Hepatocyte (in vitro differentiated cells): ENCODE measurements at regions not wholly inside any gene's neighbourhood (a gene's known extent, or its start where the extent isn't known, plus 50 kb on each side); places are given as distances from the start of the nearest gene placed in this dataset.

Experiments used
- DNase-seq: peaks from one replicate; pipeline ENCODE4 v3.0.0-alpha.2; 2016; ENCODE audit warnings: low spot score
- H2AFZ ChIP-seq: fragments of 200-600 bp; sonication (generic); 2 replicates; pipeline ENCODE4 v1.6.0; 2016; ENCODE audit warnings: antibody characterized with exemption, mild to moderate bottlenecking
- H3K27ac ChIP-seq: fragments of 200-600 bp; sonication (generic); 2 replicates; pipeline ENCODE4 v1.5.1; 2016; ENCODE audit warnings: mild to moderate bottlenecking
- H3K27me3 ChIP-seq: fragments of 200-600 bp; sonication (generic); 2 replicates; pipeline ENCODE4 v1.6.1; 2016
- H3K36me3 ChIP-seq: fragments of 200-600 bp; sonication (generic); replicated peaks from 2 replicates; pipeline ENCODE4 v1.5.1; 2016; ENCODE audit warnings: low read depth; ENCODE audit not compliant: insufficient read depth
- H3K4me1 ChIP-seq: fragments of 200-600 bp; sonication (generic); 2 replicates; pipeline ENCODE4 v1.5.1; 2016; ENCODE audit warnings: mild to moderate bottlenecking, moderate library complexity; ENCODE audit not compliant: insufficient read depth
- H3K4me2 ChIP-seq: fragments of 200-600 bp; sonication (generic); 2 replicates; pipeline ENCODE4 v1.6.0; 2016
- H3K4me3 ChIP-seq: fragments of 200-600 bp; sonication (generic); 2 replicates; pipeline ENCODE4 v1.5.1; 2016; ENCODE audit warnings: mild to moderate bottlenecking
- H3K79me2 ChIP-seq: fragments of 200-600 bp; sonication (generic); 2 replicates; pipeline ENCODE4 v1.6.0; 2017; ENCODE audit warnings: mild to moderate bottlenecking
- H3K9me2 ChIP-seq: fragments of 200-600 bp; sonication (generic); replicated peaks from 2 replicates; pipeline ENCODE4 v1.6.0; 2017; ENCODE audit warnings: mild to moderate bottlenecking; ENCODE audit not compliant: insufficient read depth
- H3K9me3 ChIP-seq: fragments of 200-600 bp; sonication (generic); 2 replicates; pipeline ENCODE4 v1.5.1; 2016; ENCODE audit warnings: low read depth, mild to moderate bottlenecking
- H4K20me1 ChIP-seq: fragments of 200-600 bp; sonication (generic); 2 replicates; pipeline ENCODE4 v1.6.0; 2016; ENCODE audit warnings: mild to moderate bottlenecking; ENCODE audit not compliant: insufficient read depth, poor library complexity, severe bottlenecking
- CTCF ChIP-seq: fragments of 200-600 bp; sonication (generic); IDR thresholded peaks from 2 replicates; pipeline ENCODE4 v1.5.1; 2016; ENCODE audit warnings: antibody characterized with exemption, mild to moderate bottlenecking; ENCODE audit not compliant: poor library complexity
- EZH2 ChIP-seq: fragments of 200-600 bp; sonication (generic); IDR thresholded peaks from 2 replicates; pipeline ENCODE4 v1.6.1; 2016; ENCODE audit warnings: antibody characterized with exemption, mild to moderate bottlenecking, borderline replicate concordance
- EZH2phosphoT487 ChIP-seq: fragments of 200-600 bp; sonication (generic); IDR thresholded peaks from one replicate; pipeline ENCODE4 v1.6.1; 2018; ENCODE audit warnings: antibody characterized with exemption, mild to moderate bottlenecking, low read depth, moderate library complexity; ENCODE audit not compliant: unreplicated experiment, severe bottlenecking
- WGBS: methylation state at CpG from one replicate; pipeline ENCODE4 v1.1.6; 2016; ENCODE audit warnings: low lambda C conversion rate; ENCODE audit errors: missing lambda C conversion rate; 5-methylcytosine and 5-hydroxymethylcytosine counted together

DNA sequence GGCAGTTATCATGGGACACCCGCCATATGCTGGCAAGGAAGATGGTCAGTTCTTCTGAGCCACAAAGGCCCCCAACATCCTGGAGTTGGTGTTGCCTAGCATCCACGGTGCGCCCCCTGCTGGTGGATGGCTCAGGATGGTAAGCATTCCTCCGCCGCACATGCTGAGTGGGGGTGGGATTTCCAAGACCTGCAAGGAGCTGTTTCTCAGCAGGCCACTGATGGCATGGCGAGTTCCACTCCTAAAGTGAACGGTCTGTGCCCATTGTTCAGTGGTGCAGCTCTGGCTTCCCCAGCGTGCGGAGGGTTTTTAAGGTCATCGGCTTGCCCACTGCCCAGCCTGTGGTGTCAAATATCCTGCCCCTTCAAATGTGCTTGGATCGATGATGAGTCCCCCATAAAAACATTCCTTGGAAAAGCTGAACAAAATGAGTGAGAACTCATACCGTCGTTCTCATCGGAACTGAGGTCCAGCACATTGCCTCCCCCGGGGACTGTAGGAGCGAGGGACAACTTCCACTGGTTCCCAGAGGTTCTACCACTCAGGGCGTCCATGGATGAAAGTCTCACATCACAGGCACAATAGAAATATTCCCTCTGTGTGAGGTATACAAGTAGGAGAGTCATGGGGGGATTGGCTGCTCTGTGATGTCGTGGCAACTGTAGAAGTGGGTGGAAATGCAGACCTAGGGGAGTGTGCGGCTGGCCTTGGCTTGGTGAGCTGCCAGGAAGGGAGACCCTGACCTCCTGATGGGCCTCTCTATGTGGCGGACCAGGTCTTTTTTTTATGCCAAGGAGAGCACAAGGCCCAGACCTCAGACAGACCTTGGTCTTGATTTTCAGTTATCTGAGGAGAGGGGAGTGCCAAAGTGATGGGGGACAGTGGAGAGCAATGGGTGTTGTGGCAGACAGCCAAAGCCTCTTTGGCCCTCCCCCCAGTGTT, 102.0 kb downstream of the SNRPN start:
- no peaks in the 10 kb centered on the region for H3K36me3 ChIP-seq

DNA sequence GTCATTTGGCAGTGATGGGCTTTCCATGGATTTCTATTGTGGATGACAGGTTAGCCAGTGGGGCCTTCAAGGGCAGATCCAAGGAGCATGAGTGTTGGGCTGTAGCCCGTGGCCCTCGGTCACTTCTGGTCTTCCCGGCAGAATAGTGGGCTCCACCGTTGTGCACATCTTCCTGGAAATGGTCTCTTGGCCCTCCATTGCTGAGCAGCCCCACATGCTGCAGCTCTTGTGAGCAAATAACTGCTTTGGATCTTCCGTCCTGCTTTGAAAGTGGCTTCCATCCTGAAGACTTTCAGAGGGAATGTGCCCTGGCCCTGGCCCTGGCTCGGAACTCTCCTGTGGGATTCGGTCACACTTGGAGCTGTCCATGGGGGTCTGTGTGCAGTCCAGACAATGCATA, 102.8 kb downstream of the SNRPN start:
- WGBS = over 99% methylated on average over 7 of the region's 7 CpGs
- no peak overlapping the region for H3K4me2 ChIP-seq
- peaks cover 57% of the 10 kb centered on the region for H3K9me3 ChIP-seq
- no peaks in the 10 kb centered on the region for H3K27me3 ChIP-seq
- H2AFZ ChIP-seq = no peak overlapping the region
- no peaks in the 10 kb centered on the region for H3K36me3 ChIP-seq
- H3K4me3 ChIP-seq = no peak overlapping the region
- no peak overlapping the region for H3K27ac ChIP-seq
- no peaks in the 10 kb centered on the region for H3K9me2 ChIP-seq
- DNase-seq = no peak
- no peak for TF ChIP-seq CTCF
- TF ChIP-seq EZH2phosphoT487 = no peak
- no peak for TF ChIP-seq EZH2
- no peaks in the 10 kb centered on the region for H3K79me2 ChIP-seq
- no peaks in the 10 kb centered on the region for H3K4me1 ChIP-seq
- H4K20me1 ChIP-seq = no peaks in the 10 kb centered on the region

More for the DNA sequence above, 102.0 kb downstream of the SNRPN start:
- Histone ChIP-seq H3K4me1 (no peaks in the 10 kb centered on the region), H3K9me2 (no peaks in the 10 kb centered on the region), H3K27me3 (no peaks in the 10 kb centered on the region), H2AFZ (no peak overlapping the region), H3K9me3 (peaks cover 59% of the 10 kb centered on the region), H3K4me2 (no peak overlapping the region), H3K27ac (no peak overlapping the region), H3K79me2 (no peaks in the 10 kb centered on the region), H4K20me1 (no peaks in the 10 kb centered on the region), H3K4me3 (no peak overlapping the region)
- no peak for DNase-seq
- 90% methylated on average over 20 of the region's 20 CpGs for WGBS
- TF ChIP-seq CTCF (no peak), EZH2phosphoT487 (no peak), EZH2 (no peak)

DNA sequence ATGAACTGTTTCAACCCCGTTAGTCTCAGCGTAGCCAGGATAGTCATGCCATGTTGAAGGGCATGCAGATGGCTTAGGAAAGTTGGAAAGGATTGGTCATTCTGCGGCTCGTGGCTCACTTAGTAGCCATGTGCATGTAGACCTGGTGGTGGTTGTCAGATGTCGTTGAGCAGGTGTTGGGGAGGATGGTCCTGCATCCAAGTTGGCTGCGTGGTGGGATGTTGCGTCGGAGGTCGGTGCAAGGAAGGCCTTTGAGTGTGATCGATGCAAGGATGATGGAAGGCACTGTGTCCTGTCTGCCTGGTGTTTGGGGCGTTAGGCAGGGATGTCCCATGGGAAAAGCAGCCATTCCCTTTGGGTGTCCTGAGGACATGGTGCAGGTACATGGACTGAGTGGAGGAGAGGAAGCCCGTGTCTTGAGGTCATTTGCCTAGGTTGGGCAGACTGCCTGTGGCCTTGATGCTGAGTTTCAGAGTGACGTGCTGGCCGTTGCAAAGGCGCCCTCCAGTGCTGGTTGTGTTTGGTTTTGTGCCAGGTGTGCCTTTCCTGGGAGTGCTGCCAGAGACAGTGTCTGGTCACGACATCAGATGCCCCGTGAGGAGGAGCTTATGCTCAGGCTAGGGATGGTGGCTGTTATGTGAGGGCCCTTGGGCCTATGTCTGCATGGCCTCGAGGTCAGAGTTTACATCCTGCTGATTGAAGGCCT, 103.4 kb downstream of the SNRPN start:
- no peak overlapping the region for H3K4me2 ChIP-seq
- H3K4me3 ChIP-seq = no peak overlapping the region
- 88% methylated on average over 18 of the region's 18 CpGs for WGBS
- H3K79me2 ChIP-seq = no peaks in the 10 kb centered on the region
- DNase-seq = no peak
- H3K9me2 ChIP-seq = no peaks in the 10 kb centered on the region
- H3K4me1 ChIP-seq = no peaks in the 10 kb centered on the region
- H2AFZ ChIP-seq = no peak overlapping the region
- H3K36me3 ChIP-seq = no peaks in the 10 kb centered on the region
- no peaks in the 10 kb centered on the region for H3K27me3 ChIP-seq
- TF ChIP-seq EZH2phosphoT487 (no peak), EZH2 (no peak), CTCF (no peak)
- no peaks in the 10 kb centered on the region for H4K20me1 ChIP-seq
- H3K9me3 ChIP-seq = peaks cover 62% of the 10 kb centered on the region
- no peak overlapping the region for H3K27ac ChIP-seq
